GF-D8 (cell line): ENCODE measurements at regions not wholly inside any gene's neighbourhood (a gene's known extent, or its start where the extent isn't known, plus 50 kb on each side); places are given as distances from the start of the nearest gene placed in this dataset.
A peak's percentile ranks its signal among the peaks of the same experiment; 100 is the strongest.

Experiments used
- DNase-seq: peaks from one replicate; lab custom pipeline; 2025; lab: John Stamatoyannopoulos, UW

GRCh38 chr13:31441800-31442510, 242.2 kb downstream of the B3GLCT start:
- DNase-seq: no peak

GRCh38 chr13:31442571-31442970, 242.8 kb downstream of the B3GLCT start:
- no peak for DNase-seq

DNA sequence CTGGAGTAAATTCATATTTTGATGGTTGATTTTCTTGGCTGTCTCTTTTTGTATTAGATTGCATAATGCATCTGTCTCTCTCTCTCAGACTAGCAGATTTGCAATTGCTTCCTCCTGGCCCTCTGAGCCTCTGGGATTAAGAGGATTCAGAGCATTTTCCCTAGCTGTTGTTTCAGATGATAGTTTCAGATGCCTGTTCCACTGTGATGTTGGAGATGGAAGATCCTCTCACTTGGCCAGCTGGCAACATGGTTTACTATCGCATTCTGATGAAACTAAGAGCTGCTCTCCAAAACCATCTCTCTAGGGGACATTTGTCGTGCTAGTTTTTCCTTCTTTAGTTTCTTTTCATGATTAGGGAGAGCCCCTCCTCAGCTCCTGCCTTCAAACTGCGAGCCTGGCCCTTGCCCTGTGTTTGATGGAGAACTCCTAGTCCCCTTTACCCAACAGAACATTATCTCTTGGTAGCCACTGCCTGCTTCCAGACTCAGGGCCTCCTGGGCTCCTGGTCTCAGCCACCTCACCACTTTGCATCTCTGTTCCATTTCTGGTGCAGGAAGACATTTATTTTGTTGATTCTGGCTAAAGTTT, 244.6 kb downstream of the B3GLCT start:
- no peak for DNase-seq

GRCh38 chr13:31452525-31452924, 252.8 kb downstream of the B3GLCT start:
- DNase-seq: no peak

- no peak for DNase-seq
Measured at GRCh38 chr13:31455581-31455980, 255.8 kb downstream of the B3GLCT start.

DNA sequence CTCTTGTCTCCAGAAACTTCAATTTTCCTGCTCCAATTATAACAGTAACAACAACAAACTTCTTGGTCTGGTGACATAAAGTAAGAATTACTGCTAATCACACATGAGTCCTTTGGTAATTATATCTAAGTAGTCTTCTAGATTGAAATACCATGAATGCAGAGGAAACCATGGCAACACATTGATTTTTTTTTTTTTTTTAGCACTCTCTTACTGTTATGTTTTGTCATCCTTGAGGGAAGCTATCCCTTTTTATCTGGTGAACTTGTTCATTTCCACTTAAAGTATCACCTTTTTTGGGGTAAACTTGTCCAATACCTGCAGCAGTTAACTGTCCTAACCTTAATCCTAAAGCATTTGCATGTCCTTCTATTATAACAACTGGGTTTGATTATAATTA, 256.3 kb downstream of the B3GLCT start:
- no peak for DNase-seq

GRCh38 chr13:31460061-31460460, 260.3 kb downstream of the B3GLCT start:
- no peak for DNase-seq

GRCh38 chr13:31461923-31462322, 262.1 kb downstream of the B3GLCT start:
- no peak for DNase-seq

DNA sequence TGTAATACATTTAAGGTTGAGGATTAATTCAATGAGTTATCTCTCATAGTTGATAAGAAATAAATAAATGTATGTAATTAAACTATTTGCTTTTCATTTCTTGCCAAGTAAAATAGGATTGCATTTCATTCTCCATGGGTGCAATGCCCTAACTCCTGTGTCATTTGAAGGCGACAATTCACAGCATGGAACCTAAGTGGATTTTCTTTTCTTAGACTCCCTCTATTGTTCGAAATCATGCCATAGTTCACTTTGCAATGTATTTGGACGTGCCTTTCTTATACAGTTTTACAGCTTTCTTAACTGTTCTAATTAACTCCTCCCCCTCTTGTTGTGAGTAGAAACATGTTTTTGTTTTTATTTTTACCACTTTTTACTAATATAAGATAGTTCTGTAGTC, 263.0 kb downstream of the B3GLCT start:
- no peak for DNase-seq

GRCh38 chr13:31468114-31468902, 268.5 kb downstream of the B3GLCT start:
- DNase-seq: no peak

DNA sequence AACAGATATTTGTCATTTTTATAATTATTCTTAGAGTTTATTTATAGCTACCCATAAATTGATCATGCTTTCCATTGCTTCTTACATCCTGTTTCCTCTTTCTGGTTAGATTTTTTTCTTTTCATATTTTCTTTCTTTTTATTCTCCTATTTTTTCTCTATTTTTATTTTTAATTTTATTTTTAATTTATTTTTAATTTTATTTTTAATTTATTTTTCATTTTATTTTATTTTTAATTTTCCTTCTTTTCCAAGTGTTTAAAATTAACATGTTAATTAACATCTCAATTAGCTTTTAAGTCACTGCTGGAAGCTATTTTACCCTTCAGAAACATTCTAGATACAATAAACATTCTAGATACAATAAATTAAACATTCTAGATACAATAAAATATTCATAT, 269.6 kb downstream of the B3GLCT start:
- no peak for DNase-seq

DNA sequence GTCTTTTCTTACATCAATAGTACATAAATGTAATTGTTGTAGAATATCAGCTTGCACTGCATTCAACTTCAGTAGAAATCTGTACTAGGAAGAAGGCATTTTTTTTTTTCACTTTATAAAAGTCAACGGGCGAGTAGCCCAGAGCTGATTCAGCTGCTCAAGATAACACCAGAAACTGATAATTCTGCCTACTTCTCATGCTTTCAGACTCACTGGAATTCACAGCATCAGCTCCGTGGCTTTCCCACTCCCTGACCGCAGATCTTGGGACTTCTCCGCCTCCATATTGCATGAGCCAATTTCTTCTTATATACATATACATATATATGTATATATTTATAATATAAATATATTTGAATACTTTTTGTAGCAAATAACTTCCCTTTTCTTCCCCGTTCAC, 263.1 kb upstream of the RXFP2 start:
- DNase-seq: no peak

- DNase-seq: no peak
Measured at GRCh38 chr13:31476753-31477152, 262.6 kb upstream of the RXFP2 start.

GRCh38 chr13:31477961-31478360, 261.4 kb upstream of the RXFP2 start:
- DNase-seq: no peak

DNA sequence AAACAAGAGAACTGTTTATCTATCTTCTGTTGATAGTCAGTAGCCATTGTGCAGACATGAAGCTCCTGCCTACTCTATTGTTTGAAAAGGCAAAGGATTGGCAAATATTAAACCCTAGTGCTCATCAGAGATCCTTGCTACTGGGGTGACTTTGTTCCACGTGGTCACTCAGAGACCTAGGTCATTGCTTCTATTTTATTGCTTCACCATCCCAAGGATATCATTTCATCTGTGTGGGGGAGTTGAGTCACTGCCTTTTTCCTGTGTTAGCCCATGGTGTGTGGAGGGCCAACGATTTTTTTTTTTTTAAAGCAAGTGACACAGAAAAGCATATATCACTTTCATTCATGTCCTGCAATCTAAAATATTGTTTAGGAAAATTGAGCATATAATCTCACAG, 254.1 kb upstream of the RXFP2 start:
- peak; percentile 96 for DNase-seq

DNA sequence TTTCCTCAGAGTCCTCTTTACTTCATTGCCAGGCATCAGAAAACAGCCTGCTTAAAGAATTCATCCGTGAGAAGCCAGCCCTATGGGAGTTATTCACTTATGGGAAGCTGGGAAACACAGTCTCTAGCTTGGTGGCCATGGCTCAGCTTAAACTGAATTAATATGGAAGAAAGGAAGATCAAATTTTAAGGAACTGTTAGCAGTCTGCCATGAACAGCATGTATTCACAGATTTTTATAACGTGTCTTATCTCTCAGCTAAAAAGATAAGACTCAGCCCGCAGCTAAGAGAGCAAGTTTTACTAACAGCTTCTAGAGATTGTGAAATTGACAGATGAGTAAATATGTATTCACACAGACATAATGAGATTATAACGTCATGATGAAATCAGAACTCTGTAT, 253.7 kb upstream of the RXFP2 start:
- DNase-seq: peak; percentile 87

DNA sequence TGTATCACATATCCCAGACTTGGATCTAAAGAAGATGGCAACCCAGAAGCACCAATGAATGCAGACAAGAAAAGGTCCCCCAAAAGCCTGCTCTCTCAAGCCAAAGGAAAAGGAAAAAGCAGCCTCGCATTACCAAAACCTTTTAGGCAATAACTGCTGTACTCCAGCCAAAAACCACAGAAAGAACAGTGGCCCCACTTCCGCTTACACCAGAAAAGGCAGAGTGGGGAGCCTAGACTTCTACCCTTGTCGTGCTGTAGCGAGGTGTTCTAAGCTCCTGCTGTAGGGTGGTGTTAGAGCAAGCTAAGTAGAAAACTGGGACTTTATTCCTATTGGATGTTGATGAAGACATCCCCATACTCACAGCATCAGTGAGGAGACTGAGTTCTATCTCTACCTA, 244.0 kb upstream of the RXFP2 start:
- DNase-seq: peak; percentile 79

DNA sequence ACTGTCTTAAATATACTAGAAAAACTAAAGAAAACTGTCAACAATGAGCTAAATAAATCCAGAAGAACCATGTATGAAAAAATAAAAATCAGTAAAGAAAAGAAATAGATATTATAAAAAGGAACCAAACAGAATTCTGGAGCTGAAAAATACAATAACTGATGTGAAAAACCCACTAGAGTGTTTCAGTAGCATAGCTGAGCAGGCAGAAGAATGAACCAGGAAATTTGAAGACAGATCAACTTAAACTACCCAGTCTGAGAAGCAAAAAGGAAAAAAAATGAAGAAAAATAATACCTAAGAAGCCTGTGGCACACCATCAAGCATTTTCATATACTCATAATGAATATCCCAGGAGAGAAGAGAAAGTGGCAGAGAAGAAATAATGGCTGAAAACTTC, 240.1 kb upstream of the RXFP2 start:
- DNase-seq: no peak

- DNase-seq: no peak
Measured at GRCh38 chr13:31503626-31504025, 235.7 kb upstream of the RXFP2 start.

DNA sequence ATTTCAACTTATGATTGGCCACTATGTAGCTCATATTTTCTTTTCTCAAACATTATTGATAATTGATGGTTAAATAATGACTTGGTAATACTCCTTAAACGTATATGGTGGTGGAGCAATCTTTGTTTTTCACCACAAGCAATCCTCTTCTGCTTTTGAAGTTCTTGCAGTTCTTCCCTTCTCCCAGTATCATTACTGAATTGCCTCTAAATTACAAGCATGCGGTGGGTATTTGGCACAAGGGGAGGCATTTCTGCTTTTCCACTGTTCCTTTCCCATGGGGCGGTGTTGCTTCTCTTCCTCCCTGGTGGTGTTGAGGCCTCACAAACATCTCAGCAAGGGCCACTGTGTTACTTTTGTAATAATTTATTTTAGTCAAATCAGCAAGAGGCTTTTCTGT, 234.4 kb upstream of the RXFP2 start:
- DNase-seq: no peak

DNA sequence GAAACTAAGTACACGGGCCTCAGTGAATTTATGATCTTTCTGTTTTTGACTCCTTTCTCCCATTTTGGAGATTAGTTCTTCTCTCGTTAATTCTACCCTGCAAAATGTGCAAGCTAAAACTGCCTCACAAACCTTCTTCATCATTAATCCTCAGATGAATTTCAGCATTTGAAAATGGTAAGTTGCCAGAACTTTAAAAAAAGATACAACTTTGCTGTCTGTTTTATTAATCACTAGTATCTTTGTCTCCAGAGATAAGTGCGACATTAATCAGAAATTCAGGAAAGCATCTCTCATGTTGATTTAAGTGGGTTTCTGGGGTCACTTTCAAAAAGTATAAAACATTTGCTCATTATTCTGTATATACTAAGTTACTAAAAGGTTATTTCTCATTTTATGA, 227.0 kb upstream of the RXFP2 start:
- no peak for DNase-seq

DNA sequence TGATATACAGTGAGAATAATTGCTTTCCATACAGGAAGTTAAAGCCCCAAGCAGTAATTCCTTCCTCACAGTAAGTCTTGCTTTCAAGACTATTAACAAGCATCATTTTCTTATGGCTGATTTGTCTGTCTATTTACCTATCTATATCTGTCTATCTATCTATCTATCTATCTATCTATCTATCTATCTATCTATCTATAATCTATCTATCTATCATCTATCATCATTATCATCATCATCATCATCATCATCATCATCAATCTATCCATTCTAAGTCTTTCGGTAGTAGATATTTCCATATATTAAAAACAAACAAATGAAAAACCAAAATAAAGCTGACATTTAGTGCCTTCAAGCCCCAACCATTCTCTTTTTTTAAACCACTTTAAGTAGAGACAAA, 224.4 kb upstream of the RXFP2 start:
- no peak for DNase-seq

GRCh38 chr13:31515427-31515826, 223.9 kb upstream of the RXFP2 start:
- DNase-seq: no peak
